TTC549 (cell line): ENCODE measurements at regions not wholly inside any gene's neighbourhood (a gene's known extent, or its start where the extent isn't known, plus 50 kb on each side); places are given as distances from the start of the nearest gene placed in this dataset.
"Not testable (repeated sequence)": the region's sequence is repeated elsewhere in the genome, so short reads cannot be mapped to it uniquely, and the experiment has no call there.

Source experiments
- FAIRE-seq: peaks from 2 replicates; lab custom pipeline; 2012; peaks lifted over from hg19 to GRCh38; lab: Jason Lieb, UNC

DNA sequence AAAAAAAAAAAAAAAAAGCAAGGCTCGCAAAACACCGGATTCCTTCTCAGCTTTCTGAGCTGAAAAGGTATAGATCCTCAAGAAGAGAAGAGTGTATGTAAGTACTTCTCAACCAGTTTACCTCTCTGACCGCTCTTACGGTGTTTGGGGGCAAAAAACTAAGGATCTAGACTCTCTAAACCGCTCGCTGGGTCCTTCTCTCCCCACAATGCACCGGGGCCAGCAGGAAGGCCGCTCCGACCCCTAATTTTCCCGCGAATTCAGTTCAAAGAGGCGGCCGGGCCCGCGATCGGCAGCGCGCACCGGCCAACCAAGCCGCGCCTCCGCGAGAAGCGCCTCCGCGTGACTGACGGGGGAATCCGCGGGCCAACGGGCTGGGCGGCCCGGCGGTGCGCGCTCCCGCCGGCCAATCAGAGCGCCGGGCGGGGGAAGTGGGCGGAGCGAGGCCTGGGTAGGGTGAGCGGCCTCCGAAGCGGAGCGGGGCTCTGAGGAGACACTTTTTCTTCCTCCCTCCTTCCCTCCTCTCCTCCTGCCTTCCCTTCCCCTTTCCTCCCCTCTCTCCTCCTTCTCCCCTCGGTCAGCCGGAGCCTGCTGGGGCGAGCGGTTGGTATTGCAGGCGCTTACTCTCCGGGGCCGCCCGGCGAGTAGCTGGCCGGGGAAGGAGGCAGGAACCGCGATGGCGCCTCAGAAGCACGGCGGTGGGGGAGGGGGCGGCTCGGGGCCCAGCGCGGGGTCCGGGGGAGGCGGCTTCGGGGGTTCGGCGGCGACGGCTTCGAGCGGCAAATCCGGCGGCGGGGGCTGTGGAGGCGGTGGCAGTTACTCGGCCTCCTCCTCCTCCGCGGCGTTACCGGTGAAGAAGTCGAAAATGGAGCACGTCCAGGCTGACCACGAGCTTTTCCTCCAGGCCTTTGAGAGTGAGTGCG is 93.0 kb downstream of the CRLF3 start:
- FAIRE-seq = not testable (repeated sequence)

GRCh38 chr17:30730837-30731209 is 93.7 kb downstream of the CRLF3 start:
- FAIRE-seq = not testable (repeated sequence)

DNA sequence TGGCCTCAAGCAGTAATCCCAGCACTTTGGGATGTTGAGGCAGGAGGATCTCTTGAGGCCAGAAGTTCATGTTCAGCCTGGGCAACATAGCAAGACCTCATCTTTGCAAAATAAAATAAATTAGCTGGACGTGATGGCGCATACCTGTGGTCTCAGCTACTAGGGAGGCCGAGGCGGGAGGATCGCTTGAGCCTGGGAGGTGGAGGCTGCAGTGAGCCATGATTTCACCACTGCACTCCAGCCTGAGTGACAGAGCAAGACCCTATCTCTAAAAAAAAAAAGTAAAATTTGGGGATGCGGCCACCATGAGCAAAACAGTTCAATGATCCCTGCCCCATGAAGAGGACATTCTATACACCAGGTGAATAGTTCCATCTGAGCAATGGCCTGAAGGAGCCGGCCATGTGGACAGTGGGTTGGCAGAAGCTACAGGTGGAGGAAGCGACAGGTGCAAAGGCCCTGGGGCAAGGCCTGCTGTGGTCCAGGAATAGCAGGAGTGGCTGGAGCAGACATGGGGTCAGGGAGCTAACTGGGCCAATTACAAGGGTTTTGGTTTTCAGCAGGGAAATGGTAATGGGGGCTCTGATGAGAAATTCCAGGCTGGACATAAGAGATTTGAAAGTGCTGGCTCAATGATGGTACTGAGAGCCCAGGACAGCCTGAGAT is 94.2 kb downstream of the CRLF3 start:
- not testable (repeated sequence) for FAIRE-seq

GRCh38 chr17:30729471-30730170 is 94.9 kb downstream of the CRLF3 start:
- not testable (repeated sequence) for FAIRE-seq

- FAIRE-seq = not testable (repeated sequence)
These were observed 97.0 kb downstream of the CRLF3 start for GRCh38 chr17:30727517-30727916.

GRCh38 chr17:30726734-30727133 is 97.8 kb downstream of the CRLF3 start:
- FAIRE-seq = not testable (repeated sequence)

DNA sequence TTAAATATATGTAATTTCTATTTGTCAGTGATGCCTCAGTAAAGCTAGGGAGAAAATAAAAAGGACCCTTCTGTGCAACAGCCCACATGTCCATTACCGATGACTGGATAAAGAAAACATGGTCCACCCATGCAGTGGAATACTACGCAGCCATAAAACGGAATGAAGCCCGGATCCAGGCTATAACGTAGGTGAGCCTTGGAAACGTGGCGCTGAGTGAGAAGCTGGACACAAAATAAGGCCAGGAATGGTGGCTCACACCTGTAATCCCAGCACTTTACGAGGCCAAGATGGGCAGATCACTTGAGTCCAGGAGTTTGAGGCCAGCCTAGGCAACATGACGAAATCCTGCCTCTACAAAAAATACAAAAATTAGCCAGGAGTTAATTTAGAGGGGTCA is 98.2 kb downstream of the CRLF3 start:
- FAIRE-seq = not testable (repeated sequence)

GRCh38 chr17:30724034-30724650 is 100.3 kb downstream of the CRLF3 start:
- FAIRE-seq = not testable (repeated sequence)

GRCh38 chr17:30722114-30722780 is 102.2 kb downstream of the CRLF3 start:
- not testable (repeated sequence) for FAIRE-seq

GRCh38 chr17:30720971-30721370 is 103.5 kb downstream of the CRLF3 start:
- FAIRE-seq = not testable (repeated sequence)

DNA sequence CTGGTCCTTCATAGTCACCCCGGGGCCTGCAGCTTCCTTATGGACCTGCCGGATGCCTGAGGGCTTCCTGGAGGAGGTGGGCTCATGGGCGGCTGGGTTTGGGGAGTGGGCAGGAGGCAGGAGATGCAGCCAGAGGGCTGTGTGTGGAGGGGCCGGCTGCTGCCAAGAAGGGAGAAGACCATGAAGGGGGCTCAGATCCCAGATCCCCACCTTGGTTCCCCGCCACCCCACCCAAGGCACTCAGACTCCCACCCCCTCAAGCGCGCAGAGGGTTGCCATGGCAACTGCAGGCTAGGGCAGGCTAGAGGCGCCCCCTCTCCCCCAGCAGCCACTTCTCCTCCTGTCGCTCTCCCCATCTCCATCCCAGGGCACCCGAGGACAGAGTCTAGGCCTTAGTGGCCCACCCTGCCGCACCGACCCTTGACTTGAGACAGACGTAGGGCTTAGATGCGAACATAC is 104.5 kb downstream of the CRLF3 start:
- no peak for FAIRE-seq

DNA sequence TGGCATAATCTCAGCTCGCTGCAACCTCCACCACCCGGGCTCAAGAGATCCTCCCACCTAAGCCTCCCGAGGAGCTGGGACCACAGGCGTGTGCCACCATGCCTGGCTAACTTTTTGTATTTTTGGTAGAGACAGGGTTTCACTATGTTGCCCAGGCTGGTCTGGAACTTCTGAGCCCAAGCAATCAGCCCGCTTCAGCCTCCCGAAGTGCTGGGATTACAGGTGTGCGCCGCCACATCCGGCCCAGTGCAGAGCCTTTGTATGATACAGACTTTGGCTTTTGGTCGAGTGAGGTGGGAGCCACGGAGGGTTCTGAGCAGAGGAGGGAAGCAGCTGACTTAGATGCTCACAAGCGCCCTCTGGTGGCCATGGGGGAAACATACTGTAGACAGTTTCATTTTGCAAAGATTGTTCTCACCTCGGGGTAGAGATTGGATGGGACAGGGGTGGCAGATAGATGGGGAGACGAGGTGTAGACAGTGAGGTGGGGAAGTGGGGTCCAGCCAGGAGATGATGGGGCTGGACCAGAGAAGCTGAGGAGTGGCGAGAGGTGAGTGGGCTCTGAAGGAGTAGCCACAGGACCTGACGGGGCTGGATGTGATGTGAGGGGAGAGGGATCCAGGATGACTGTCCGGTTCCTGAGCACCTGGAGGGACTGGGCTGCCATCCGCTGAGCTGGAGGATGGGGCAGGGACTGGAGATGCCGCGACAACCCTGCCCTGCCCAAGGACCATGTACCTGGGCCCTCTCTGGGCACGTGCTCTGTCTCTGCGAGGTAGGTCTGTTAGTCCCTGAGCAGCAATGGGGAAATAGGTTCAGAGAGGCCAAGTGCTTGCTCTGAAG is 105.1 kb downstream of the CRLF3 start:
- FAIRE-seq = not testable (repeated sequence)

GRCh38 chr17:30718691-30719090 is 105.8 kb downstream of the CRLF3 start:
- not testable (repeated sequence) for FAIRE-seq

GRCh38 chr17:30718099-30718447 is 106.4 kb downstream of the CRLF3 start:
- not testable (repeated sequence) for FAIRE-seq

DNA sequence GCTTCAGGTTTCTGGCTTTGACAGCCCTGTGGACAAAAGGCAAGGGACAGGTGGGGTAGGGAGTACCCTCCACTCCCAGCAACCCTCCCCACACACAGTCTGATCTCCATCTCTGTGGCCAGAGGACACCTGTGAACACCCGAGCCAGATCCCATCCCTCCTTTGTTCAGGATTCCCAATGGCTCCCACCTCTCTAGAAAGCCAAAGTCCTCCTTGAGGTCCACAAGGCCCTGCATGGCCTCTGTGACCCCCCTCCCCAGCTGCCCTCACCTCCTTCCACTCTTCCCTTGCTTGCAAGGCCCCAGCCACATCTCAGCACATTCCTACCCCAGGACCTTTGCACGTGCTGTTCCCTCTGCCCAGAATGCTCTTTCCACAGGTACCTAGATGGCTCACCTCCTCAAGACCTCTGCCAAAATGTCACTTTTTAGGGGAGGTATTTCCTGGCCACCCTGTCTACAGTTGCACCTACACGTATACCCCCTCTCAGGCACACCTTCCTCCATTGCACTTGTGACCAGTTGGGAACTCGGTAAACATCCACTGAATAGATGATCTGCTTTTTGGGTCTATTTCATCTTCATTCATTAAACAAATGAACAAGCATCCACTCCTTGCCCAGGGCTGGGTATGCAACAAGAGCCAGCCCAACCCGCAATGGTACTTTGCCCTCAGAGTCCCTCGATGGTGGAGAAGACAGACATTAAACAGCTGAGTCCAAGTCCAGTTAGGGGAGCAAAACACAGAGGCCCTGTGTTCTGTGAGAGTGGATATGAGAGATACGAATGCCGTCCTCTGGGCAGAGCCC is 107.0 kb downstream of the CRLF3 start:
- FAIRE-seq = no peak

GRCh38 chr17:30716461-30717290 is 107.8 kb downstream of the CRLF3 start:
- no peak for FAIRE-seq

DNA sequence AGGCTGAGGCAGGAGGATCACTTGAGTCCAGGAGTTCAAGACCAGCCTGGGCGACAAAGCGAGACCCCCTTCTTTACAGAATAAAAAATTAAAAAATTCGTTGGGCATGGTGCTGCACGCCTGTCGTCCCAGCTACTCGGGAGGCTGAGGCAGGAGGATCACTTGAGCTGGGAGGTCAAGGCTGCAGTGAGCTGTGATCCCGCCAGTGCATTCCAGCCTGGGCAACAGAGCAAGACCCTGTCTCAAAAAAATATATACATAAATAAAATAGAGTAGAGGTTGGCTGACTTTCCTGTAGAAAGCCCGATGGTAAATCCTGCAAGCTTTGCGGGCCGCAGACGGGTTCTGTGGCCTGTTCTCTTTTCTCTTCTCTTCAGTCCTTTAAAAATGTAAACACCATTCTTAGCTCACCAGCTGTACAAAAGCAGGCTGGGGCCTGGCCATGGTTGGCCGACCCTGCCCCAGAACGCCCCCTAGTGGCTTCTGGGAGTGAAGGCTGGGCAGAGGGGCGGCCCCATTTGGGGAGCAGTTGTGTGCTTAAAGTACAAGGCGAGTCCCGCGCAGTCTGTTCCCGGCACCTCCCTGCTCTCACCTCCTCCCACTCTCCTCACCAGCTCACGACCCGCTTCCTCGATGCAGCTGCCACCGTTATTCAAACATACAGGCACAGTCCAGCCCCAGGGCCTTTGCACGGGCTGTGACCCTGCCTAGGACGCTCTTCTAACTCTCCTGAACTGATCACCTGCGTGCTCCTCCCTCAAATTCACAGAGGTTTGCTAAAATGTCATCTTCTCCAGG is 109.5 kb downstream of the CRLF3 start:
- FAIRE-seq = not testable (repeated sequence)

- not testable (repeated sequence) for FAIRE-seq
These were observed 110.7 kb downstream of the CRLF3 start for GRCh38 chr17:30713805-30714204.
